Glutamatergic neuron (in vitro differentiated cells): ENCODE measurements at regions not wholly inside any gene's neighbourhood (a gene's known extent, or its start where the extent isn't known, plus 50 kb on each side); places are given as distances from the start of the nearest gene placed in this dataset.

Experiments
- DNase-seq: peaks from one replicate; pipeline ENCODE4 v3.0.0; 2022
- H3K27ac Mint-ChIP-seq: one replicate; pipeline ENCODE4 v1.8.0; 2020; ENCODE audit warnings: mild to moderate bottlenecking, mixed read lengths, inconsistent platforms; ENCODE audit not compliant: unreplicated experiment
- H3K27me3 Mint-ChIP-seq: one replicate; pipeline ENCODE4 v1.8.0; 2020; ENCODE audit warnings: mild to moderate bottlenecking, moderate library complexity, mixed read lengths, inconsistent platforms; ENCODE audit not compliant: unreplicated experiment
- H3K36me3 Mint-ChIP-seq: one replicate; pipeline ENCODE4 v1.8.0; 2020; ENCODE audit warnings: mild to moderate bottlenecking, mixed read lengths, inconsistent platforms; ENCODE audit not compliant: unreplicated experiment
- H3K4me1 Mint-ChIP-seq: one replicate; pipeline ENCODE4 v1.8.0; 2020; ENCODE audit warnings: mild to moderate bottlenecking, low read depth, mixed read lengths, inconsistent platforms; ENCODE audit not compliant: unreplicated experiment
- H3K4me3 Mint-ChIP-seq: one replicate; pipeline ENCODE4 v1.8.0; 2020; ENCODE audit warnings: mild to moderate bottlenecking, mixed read lengths, inconsistent platforms; ENCODE audit not compliant: unreplicated experiment
- H3K9me3 Mint-ChIP-seq: one replicate; pipeline ENCODE4 v1.8.0; 2020; ENCODE audit warnings: mild to moderate bottlenecking, moderate library complexity, mixed read lengths, inconsistent platforms; ENCODE audit not compliant: unreplicated experiment
- TF ChIP-seq, protein P1 (sequence below): fragments of 200-600 bp; sonication (generic); IDR thresholded peaks from one replicate; pipeline ENCODE4 v1.5.0; 2021; ENCODE audit not compliant: partially characterized antibody, unreplicated experiment

DNA sequence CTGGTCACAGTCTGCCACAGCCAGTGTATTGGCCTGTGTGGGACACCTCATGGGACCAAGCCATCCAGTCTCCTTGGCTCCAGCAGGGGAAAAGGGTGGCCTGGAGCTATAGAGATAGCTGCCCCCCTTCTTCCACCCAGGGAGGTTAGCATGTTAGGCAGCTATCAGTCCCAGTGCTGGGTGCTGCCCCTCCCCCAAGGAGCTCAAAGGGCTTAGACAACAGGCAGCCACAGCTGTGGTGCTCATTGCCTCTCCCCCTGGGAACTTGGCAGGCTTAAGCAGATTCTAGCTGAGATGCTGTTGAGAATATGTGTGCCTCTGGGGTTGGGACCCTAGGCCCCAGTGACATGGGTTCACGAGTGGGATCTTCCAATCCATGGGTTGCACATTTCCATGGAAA is 226.0 kb upstream of the PTGER4 start:
- no peaks in the 10 kb centered on the region for H3K9me3 Mint-ChIP-seq
- no peaks in the 10 kb centered on the region for H3K36me3 Mint-ChIP-seq
- H3K27me3 Mint-ChIP-seq, result peaks cover 1% of the 10 kb centered on the region
- TF ChIP-seq, protein P1, sequence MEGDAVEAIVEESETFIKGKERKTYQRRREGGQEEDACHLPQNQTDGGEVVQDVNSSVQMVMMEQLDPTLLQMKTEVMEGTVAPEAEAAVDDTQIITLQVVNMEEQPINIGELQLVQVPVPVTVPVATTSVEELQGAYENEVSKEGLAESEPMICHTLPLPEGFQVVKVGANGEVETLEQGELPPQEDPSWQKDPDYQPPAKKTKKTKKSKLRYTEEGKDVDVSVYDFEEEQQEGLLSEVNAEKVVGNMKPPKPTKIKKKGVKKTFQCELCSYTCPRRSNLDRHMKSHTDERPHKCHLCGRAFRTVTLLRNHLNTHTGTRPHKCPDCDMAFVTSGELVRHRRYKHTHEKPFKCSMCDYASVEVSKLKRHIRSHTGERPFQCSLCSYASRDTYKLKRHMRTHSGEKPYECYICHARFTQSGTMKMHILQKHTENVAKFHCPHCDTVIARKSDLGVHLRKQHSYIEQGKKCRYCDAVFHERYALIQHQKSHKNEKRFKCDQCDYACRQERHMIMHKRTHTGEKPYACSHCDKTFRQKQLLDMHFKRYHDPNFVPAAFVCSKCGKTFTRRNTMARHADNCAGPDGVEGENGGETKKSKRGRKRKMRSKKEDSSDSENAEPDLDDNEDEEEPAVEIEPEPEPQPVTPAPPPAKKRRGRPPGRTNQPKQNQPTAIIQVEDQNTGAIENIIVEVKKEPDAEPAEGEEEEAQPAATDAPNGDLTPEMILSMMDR, result no peak
- no peak for DNase-seq
- no peak overlapping the region for H3K4me3 Mint-ChIP-seq
- H3K27ac Mint-ChIP-seq, result no peak overlapping the region
- H3K4me1 Mint-ChIP-seq, result no peaks in the 10 kb centered on the region

- Mint-ChIP-seq H3K4me1 (no peaks in the 10 kb centered on the region), H3K27ac (no peak overlapping the region), H3K9me3 (no peaks in the 10 kb centered on the region), H3K4me3 (no peak overlapping the region), H3K36me3 (no peaks in the 10 kb centered on the region), H3K27me3 (no peaks in the 10 kb centered on the region)
- TF ChIP-seq, protein P1, result no peak
- DNase-seq, result no peak
These were observed 226.7 kb upstream of the PTGER4 start for GRCh38 chr5:40452874-40453624.

- no peak overlapping the region for H3K4me3 Mint-ChIP-seq
- no peaks in the 10 kb centered on the region for H3K27me3 Mint-ChIP-seq
- no peaks in the 10 kb centered on the region for H3K4me1 Mint-ChIP-seq
- H3K27ac Mint-ChIP-seq, result no peak overlapping the region
- no peaks in the 10 kb centered on the region for H3K36me3 Mint-ChIP-seq
- H3K9me3 Mint-ChIP-seq, result no peaks in the 10 kb centered on the region
- DNase-seq, result no peak
- TF ChIP-seq, protein P1, result no peak
These were observed 232.3 kb upstream of the PTGER4 start for GRCh38 chr5:40447438-40447837.

GRCh38 chr5:40446910-40447309 is 232.8 kb upstream of the PTGER4 start:
- Mint-ChIP-seq H3K4me3 (no peak overlapping the region), H3K9me3 (no peaks in the 10 kb centered on the region), H3K27ac (no peak overlapping the region), H3K4me1 (no peaks in the 10 kb centered on the region), H3K27me3 (no peaks in the 10 kb centered on the region), H3K36me3 (no peaks in the 10 kb centered on the region)
- TF ChIP-seq, protein P1, result no peak
- DNase-seq, result no peak

DNA sequence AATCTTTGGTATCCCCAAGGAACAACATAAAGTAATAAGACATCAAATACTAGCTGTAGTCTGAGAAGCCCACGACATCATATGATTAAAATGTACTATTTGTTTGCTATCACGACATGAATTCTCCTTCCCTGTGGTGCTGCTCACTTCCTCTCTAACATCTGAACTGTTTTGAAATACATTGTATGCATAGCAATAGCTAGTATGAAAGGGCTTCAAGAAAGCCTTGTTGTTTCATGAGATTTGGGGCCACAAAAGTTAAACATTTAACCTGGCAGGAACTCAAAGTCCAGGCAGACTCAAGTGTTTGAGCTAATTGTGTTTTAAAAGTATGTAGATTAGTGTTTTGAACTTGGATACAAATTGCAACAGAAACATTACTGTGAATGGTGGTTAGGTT is 237.4 kb upstream of the PTGER4 start:
- no peaks in the 10 kb centered on the region for H3K36me3 Mint-ChIP-seq
- no peaks in the 10 kb centered on the region for H3K27me3 Mint-ChIP-seq
- H3K9me3 Mint-ChIP-seq, result no peaks in the 10 kb centered on the region
- H3K4me1 Mint-ChIP-seq, result no peaks in the 10 kb centered on the region
- no peak for DNase-seq
- no peak overlapping the region for H3K4me3 Mint-ChIP-seq
- TF ChIP-seq, protein P1, result no peak
- no peak overlapping the region for H3K27ac Mint-ChIP-seq
